K562 (cell line): ENCODE measurements at regions not wholly inside any gene's neighbourhood (a gene's known extent, or its start where the extent isn't known, plus 50 kb on each side); places are given as distances from the start of the nearest gene placed in this dataset.

Experiments
- AFF1 ChIP-seq, 2 experiments: fragments of 450-650 bp; IDR thresholded peaks; 2 replicates each; pipeline ENCODE4 v1.6.1; 2018; ENCODE audit warnings: mild to moderate bottlenecking in 2 of 2, low read depth in 1 of 2; ENCODE audit not compliant: partially characterized antibody in 2 of 2
- CEBPB ChIP-seq: fragments of 450-650 bp; IDR thresholded peaks from 2 replicates; pipeline ENCODE4 v1.6.1; 2016; ENCODE audit warnings: missing genetic modification characterization, missing compliant biosample characterization
- DNMT1 ChIP-seq: fragments of 450-650 bp; IDR thresholded peaks from 2 replicates; pipeline ENCODE4 v1.6.1; 2016; ENCODE audit warnings: antibody characterized with exemption, mild to moderate bottlenecking
- ETV1 ChIP-seq: fragments of 450-650 bp; conservative IDR thresholded peaks from 2 replicates; pipeline ENCODE4 v1.6.1; 2016; ENCODE audit warnings: missing genetic modification characterization, control low read depth, low read depth, missing compliant biosample characterization
- FOXA1 ChIP-seq: fragments of 450-650 bp; IDR thresholded peaks from 2 replicates; pipeline ENCODE4 v1.6.1; 2016; ENCODE audit warnings: mild to moderate bottlenecking, borderline replicate concordance
- NONO ChIP-seq, 2 experiments: fragments of 200-400 bp in 1 of 2; fragments of 450-650 bp in 1 of 2; formaldehyde crosslinking in 1 of 2; IDR thresholded peaks; 2 replicates each; pipeline ENCODE4 v1.6.1; 2017; ENCODE audit warnings: low read depth in 2 of 2, mild to moderate bottlenecking in 2 of 2, moderate library complexity in 2 of 2, low read length in 1 of 2
- PCBP1 ChIP-seq: fragments of 200-400 bp; formaldehyde crosslinking; IDR thresholded peaks from 2 replicates; pipeline ENCODE4 v1.6.1; 2018; ENCODE audit warnings: mild to moderate bottlenecking, low read depth, low read length; ENCODE audit not compliant: poor library complexity, severe bottlenecking
- RAD51 ChIP-seq: fragments of 450-650 bp; IDR thresholded peaks from 2 replicates; pipeline ENCODE4 v1.7.1; 2016; ENCODE audit warnings: low read depth, mild to moderate bottlenecking, borderline replicate concordance
- RCOR1 ChIP-seq, 2 experiments: IDR thresholded peaks; 2 replicates each; pipeline ENCODE4 v1.6.1; 2012; ENCODE audit warnings: low read depth in 2 of 2, low read length in 2 of 2, borderline replicate concordance in 1 of 2, improper control_type of control experiment in 1 of 2
- REST ChIP-seq, 2 experiments: fragments of 450-650 bp; formaldehyde crosslinking in 1 of 2; IDR thresholded peaks; 2 replicates each; pipeline versions ENCODE4 v1.4.0 to v1.6.1; 2014 to 2020; ENCODE audit warnings: mild to moderate bottlenecking in 2 of 2, borderline replicate concordance in 1 of 2, low read depth in 1 of 2
- RFX5 ChIP-seq: IDR thresholded peaks from 2 replicates; pipeline ENCODE4 v1.6.1; 2011; ENCODE audit warnings: low read depth, mild to moderate bottlenecking, improper control_type of control experiment, low read length
- TEAD1 ChIP-seq, 2 experiments: fragments of 450-650 bp in 1 of 2; sonication (generic) in 1 of 2; formaldehyde crosslinking; IDR thresholded peaks; 2 replicates each; pipeline versions ENCODE4 v1.4.0 to v1.8.0; 2020 to 2022; ENCODE audit warnings: mild to moderate bottlenecking in 2 of 2, missing genetic modification reagents in 1 of 2
- ZNF224 ChIP-seq: sonication (generic); formaldehyde crosslinking; IDR thresholded peaks from 2 replicates; pipeline ENCODE4 v1.8.0; 2022; ENCODE audit warnings: mild to moderate bottlenecking, missing genetic modification reagents
- ZZZ3 ChIP-seq: fragments of 450-650 bp; IDR thresholded peaks from 2 replicates; pipeline ENCODE4 v1.6.1; 2016; ENCODE audit warnings: antibody characterized with exemption, mild to moderate bottlenecking, moderate library complexity
- TF ChIP-seq, protein P1 (sequence below): fragments of 250-450 bp; sonication (Bioruptor Pico); IDR thresholded peaks from 2 replicates; pipeline ENCODE4 v1.4.0; 2020; ENCODE audit warnings: borderline replicate concordance

- TF ChIP-seq REST (IDR thresholded peaks at IDR 0.05; ENCODE audit: borderline replicate concordance) (peak; percentile 58), REST (CRISPR knock-in tag; IDR thresholded peaks at IDR 0.05; ENCODE audit: low read depth) (no peak), ZNF224 (CRISPR knock-in tag) (no peak), TEAD1 (CRISPR knock-in tag; IDR thresholded peaks at IDR 0.05) (no peak), RCOR1 (IDR thresholded peaks at IDR 0.05; ENCODE audit: borderline replicate concordance in 1 of 2, low read depth in 2 of 2, low read length in 2 of 2) (no peak), PCBP1 (no peak), DNMT1 (no peak), RAD51 (no peak), NONO (IDR thresholded peaks at IDR 0.05; ENCODE audit: low read depth in 2 of 2, low read length in 1 of 2) (no peak), RFX5 (no peak), AFF1 (IDR thresholded peaks at IDR 0.05; ENCODE audit: low read depth in 1 of 2, partially characterized antibody in 2 of 2) (no peak), CEBPB (tag) (no peak), FOXA1 (no peak), ZZZ3 (no peak), ETV1 (tag) (no peak)
- TF ChIP-seq, protein P1, sequence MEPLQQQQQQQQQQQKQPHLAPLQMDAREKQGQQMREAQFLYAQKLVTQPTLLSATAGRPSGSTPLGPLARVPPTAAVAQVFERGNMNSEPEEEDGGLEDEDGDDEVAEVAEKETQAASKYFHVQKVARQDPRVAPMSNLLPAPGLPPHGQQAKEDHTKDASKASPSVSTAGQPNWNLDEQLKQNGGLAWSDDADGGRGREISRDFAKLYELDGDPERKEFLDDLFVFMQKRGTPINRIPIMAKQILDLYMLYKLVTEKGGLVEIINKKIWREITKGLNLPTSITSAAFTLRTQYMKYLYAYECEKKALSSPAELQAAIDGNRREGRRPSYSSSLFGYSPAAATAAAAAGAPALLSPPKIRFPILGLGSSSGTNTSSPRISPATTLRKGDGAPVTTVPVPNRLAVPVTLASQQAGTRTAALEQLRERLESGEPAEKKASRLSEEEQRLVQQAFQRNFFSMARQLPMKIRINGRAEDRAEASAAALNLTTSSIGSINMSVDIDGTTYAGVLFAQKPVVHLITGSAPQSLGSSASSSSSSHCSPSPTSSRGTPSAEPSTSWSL = no peak
These were observed 371.2 kb downstream of the NPHP4 start (continued) for GRCh38 chr1:5620997-5621396.
